Transverse colon (tissue), 4 donors: ENCODE measurements at regions not wholly inside any gene's neighbourhood (a gene's known extent, or its start where the extent isn't known, plus 50 kb on each side); places are given as distances from the start of the nearest gene placed in this dataset.

ENCODE experiments used
- DNase-seq: peaks from one replicate; pipeline ENCODE4 v3.0.0-alpha.2; 2019
- H3K27ac ChIP-seq, 4 donors: fragments of 200-600 bp; sonication (generic); 2 replicates each; pipeline ENCODE4 v1.5.1; 2016 to 2018; ENCODE audit warnings: inconsistent platforms in 4 of 4
- H3K27me3 ChIP-seq: fragments of 200-600 bp; sonication (generic); 2 replicates; pipeline ENCODE4 v1.5.1; 2017; ENCODE audit warnings: inconsistent platforms
- H3K36me3 ChIP-seq, 4 donors: fragments of 200-600 bp; sonication (generic); 2 replicates each; pipeline ENCODE4 v1.5.1; 2017 to 2019; ENCODE audit warnings: inconsistent platforms in 4 of 4
- H3K4me1 ChIP-seq, 4 donors: fragments of 200-600 bp; sonication (generic); 2 replicates each; pipeline ENCODE4 v1.5.1; 2017 to 2020; ENCODE audit warnings: inconsistent platforms in 4 of 4
- H3K4me3 ChIP-seq, 4 donors: fragments of 200-600 bp; sonication (generic); 1 replicate in 1 of 4; 2 replicates in 3 of 4; pipeline versions ENCODE4 v1.5.1 to v1.6.1; 2017 to 2019; ENCODE audit warnings: inconsistent platforms in 4 of 4
- H3K9me3 ChIP-seq, 2 donors: fragments of 200-600 bp; sonication (generic); 2 replicates each; pipeline ENCODE4 v1.5.1; 2017 to 2019; ENCODE audit warnings: inconsistent platforms in 2 of 2
- CTCF ChIP-seq, 5 experiments: fragments of 200-600 bp in 3 of 5; fragments of 450-650 bp in 2 of 5; sonication (generic) in 3 of 5; IDR thresholded peaks; 1 replicate in 2 of 5; 2 replicates in 3 of 5; pipeline ENCODE4 v1.5.1; 2016 to 2017; ENCODE audit warnings: antibody characterized with exemption in 5 of 5, inconsistent platforms in 3 of 5, mild to moderate bottlenecking in 2 of 5, moderate library complexity in 1 of 5
- EP300 ChIP-seq: sonication (generic); formaldehyde crosslinking; IDR thresholded peaks from one replicate; pipeline ENCODE4 v1.6.1; 2017; ENCODE audit warnings: antibody characterized with exemption, low read depth
- POLR2A ChIP-seq: fragments of 450-650 bp; IDR thresholded peaks from one replicate; pipeline ENCODE4 v1.6.1; 2016; ENCODE audit warnings: antibody characterized with exemption, mild to moderate bottlenecking, moderate library complexity
- POLR2AphosphoS5 ChIP-seq, 3 donors: sonication (generic); formaldehyde crosslinking; IDR thresholded peaks; one replicate each; pipeline ENCODE4 v1.6.1; 2016; ENCODE audit warnings: antibody characterized with exemption in 3 of 3
- WGBS, 2 donors: methylation state at CpG; one replicate each; pipeline ENCODE4 v1.1.5; 2018; ENCODE audit warnings: low coverage in 1 of 2; 5-methylcytosine and 5-hydroxymethylcytosine counted together
- in situ Hi-C, 4 donors: fragments of 200-750 bp; cut with MboI; loops; one replicate each; pipeline versions ENCODE4 v1.15.0 to v1.15.1; 2017; ENCODE audit warnings: low sequenced_read_pairs in 3 of 4, low pct_ligation_motif_present in 1 of 4, low pct_unique_long_range_greater_than_20kb in 1 of 4
- intact Hi-C: fragments of 100-400 bp; cut with DNase I; formaldehyde crosslinking; loops from one replicate; pipeline ENCODE4 v1.15.1; 2023; ENCODE audit warnings: low total_unique reads

- H3K4me3 ChIP-seq = no peak overlapping the region
- H3K27ac ChIP-seq = no peak overlapping the region
- H3K36me3 ChIP-seq = no peaks in the 10 kb centered on the region
- in situ Hi-C loops (no loop called here), intact Hi-C loops (no loop called here)
- H3K27me3 ChIP-seq = no peaks in the 10 kb centered on the region
- DNase-seq = no peak
- no peak for TF ChIP-seq POLR2A
- TF ChIP-seq POLR2AphosphoS5 (IDR thresholded peaks at IDR 0.05) = no peak
- no peak for TF ChIP-seq EP300
- no peak for TF ChIP-seq CTCF (IDR thresholded peaks at IDR 0.05)
- WGBS, 2 donors = 33 to 62% methylated on average over 1 of the region's 1 CpG
- peaks cover 0 to 4% of the 10 kb centered on the region in 2 donors for H3K9me3 ChIP-seq
- peaks cover 0 to 3% (median 0%) of the 10 kb centered on the region in 4 donors for H3K4me1 ChIP-seq
Measured at GRCh38 chr6:142568857-142569597, 267.2 kb downstream of the ADGRG6 start.

- TF ChIP-seq POLR2AphosphoS5 (IDR thresholded peaks at IDR 0.05) (no peak), POLR2A (no peak), CTCF (IDR thresholded peaks at IDR 0.05) (no peak)
- Histone ChIP-seq H3K27me3 (no peaks in the 10 kb centered on the region), H3K36me3 (no peaks in the 10 kb centered on the region), H3K4me3 (no peak overlapping the region), H3K9me3 (peaks cover 0 to 8% of the 10 kb centered on the region in 2 donors), H3K4me1 (peaks cover 0 to 3% (median 0%) of the 10 kb centered on the region in 4 donors), H3K27ac (no peak overlapping the region)
- in situ Hi-C loops (no loop called here), intact Hi-C loops (no loop called here)
- no peak for DNase-seq
- WGBS, 2 donors = 16 to 22% methylated on average over 1 of the region's 1 CpG
Measured at GRCh38 chr6:142569676-142570075, 267.9 kb downstream of the ADGRG6 start.

- in situ Hi-C loops (no loop called here), intact Hi-C loops (no loop called here)
- H3K9me3 ChIP-seq = peaks cover 0 to 8% of the 10 kb centered on the region in 2 donors
- no peaks in the 10 kb centered on the region for H3K27me3 ChIP-seq
- peaks cover 0 to 3% (median 0%) of the 10 kb centered on the region in 4 donors for H3K4me1 ChIP-seq
- TF ChIP-seq POLR2A (no peak), CTCF (IDR thresholded peaks at IDR 0.05) (no peak), POLR2AphosphoS5 (IDR thresholded peaks at IDR 0.05) (no peak), EP300 (no peak)
- no peaks in the 10 kb centered on the region for H3K36me3 ChIP-seq
- H3K4me3 ChIP-seq = no peak overlapping the region
- H3K27ac ChIP-seq = no peak overlapping the region
- DNase-seq = no peak
Measured at GRCh38 chr6:142570221-142570671, 268.4 kb downstream of the ADGRG6 start.

- WGBS, 2 donors = 45 to 55% methylated on average over 2 of the region's 2 CpGs
Measured at GRCh38 chr6:142592876-142593275, 291.1 kb downstream of the ADGRG6 start.

More at GRCh38 chr6:142592876-142593275, 291.1 kb downstream of the ADGRG6 start:
- in situ Hi-C loops (no loop called here), intact Hi-C loops (no loop called here)
- Histone ChIP-seq H3K9me3 (no peaks in the 10 kb centered on the region), H3K27ac (no peak overlapping the region), H3K4me1 (no peaks in the 10 kb centered on the region), H3K27me3 (no peaks in the 10 kb centered on the region), H3K4me3 (no peak overlapping the region), H3K36me3 (no peaks in the 10 kb centered on the region)
- no peak for DNase-seq
- TF ChIP-seq POLR2AphosphoS5 (IDR thresholded peaks at IDR 0.05) (no peak), CTCF (IDR thresholded peaks at IDR 0.05) (no peak), EP300 (no peak), POLR2A (no peak)
